Upper lobe of right lung (tissue), 1 donor: ENCODE measurements at regions not wholly inside any gene's neighbourhood (a gene's known extent, or its start where the extent isn't known, plus 50 kb on each side); places are given as distances from the start of the nearest gene placed in this dataset.

Experiments used
- ATAC-seq: fragments of 200-7000 bp; cut with Tn5 transposase; one replicate; pipeline ENCODE4 v1.9.1; 2020; ENCODE audit warnings: mild to moderate bottlenecking, moderate library complexity
- DNase-seq: peaks from one replicate; pipeline ENCODE4 v3.0.0-alpha.2; 2020
- H3K27ac ChIP-seq: fragments of 200-600 bp; one replicate; pipeline ENCODE4 v1.8.0; 2022
- H3K27me3 ChIP-seq: fragments of 200-600 bp; one replicate; pipeline ENCODE4 v1.8.0; 2022; ENCODE audit warnings: mild to moderate bottlenecking
- H3K36me3 ChIP-seq: fragments of 200-600 bp; one replicate; pipeline ENCODE4 v1.8.0; 2022
- H3K4me1 ChIP-seq: fragments of 200-600 bp; one replicate; pipeline ENCODE4 v1.8.0; 2022
- H3K4me3 ChIP-seq: fragments of 200-600 bp; one replicate; pipeline ENCODE4 v1.8.0; 2022; ENCODE audit warnings: mild to moderate bottlenecking
- H3K9me3 ChIP-seq: fragments of 200-600 bp; one replicate; pipeline ENCODE4 v1.8.0; 2022
- CTCF ChIP-seq: fragments of 200-600 bp; IDR thresholded peaks from one replicate; pipeline ENCODE4 v1.8.0; 2022; ENCODE audit warnings: antibody characterized with exemption
- intact Hi-C: fragments of 100-400 bp; cut with DNase I; formaldehyde crosslinking; loops from one replicate; pipeline ENCODE4 v1.11.0; 2022
- donor health status: DM: no; HTN: yes; CAD: no; lungs with severe emphysema.

GRCh38 chr12:84603484-84604248 lies 308.9 kb downstream of the SLC6A15 start:
- Histone ChIP-seq H3K27ac (no peak overlapping the region), H3K9me3 (no peaks in the 10 kb centered on the region), H3K4me3 (no peak overlapping the region), H3K36me3 (no peaks in the 10 kb centered on the region), H3K27me3 (no peaks in the 10 kb centered on the region), H3K4me1 (no peaks in the 10 kb centered on the region)
- DNase-seq (no peak), ATAC-seq (no peak)
- no peak for TF ChIP-seq CTCF
- intact Hi-C loops: no loop called here

- ATAC-seq (no peak), DNase-seq (no peak)
- intact Hi-C loops: no loop called here
- TF ChIP-seq CTCF: no peak
- Histone ChIP-seq H3K9me3 (no peaks in the 10 kb centered on the region), H3K4me3 (no peak overlapping the region), H3K27me3 (no peaks in the 10 kb centered on the region), H3K4me1 (no peaks in the 10 kb centered on the region), H3K36me3 (no peaks in the 10 kb centered on the region), H3K27ac (no peak overlapping the region)
Measured at GRCh38 chr12:84601483-84601882, 311.1 kb downstream of the SLC6A15 start.

GRCh38 chr12:84599539-84599938 lies 313.1 kb downstream of the SLC6A15 start:
- DNase-seq (no peak), ATAC-seq (no peak)
- Histone ChIP-seq H3K4me1 (no peaks in the 10 kb centered on the region), H3K36me3 (no peaks in the 10 kb centered on the region), H3K27ac (no peak overlapping the region), H3K9me3 (no peaks in the 10 kb centered on the region), H3K27me3 (no peaks in the 10 kb centered on the region), H3K4me3 (no peak overlapping the region)
- intact Hi-C loops: no loop called here
- TF ChIP-seq CTCF: no peak

GRCh38 chr12:84596266-84596665 lies 316.3 kb downstream of the SLC6A15 start:
- ATAC-seq: no peak
- H3K4me1 ChIP-seq: no peaks in the 10 kb centered on the region

GRCh38 chr12:84594157-84594556 lies 318.4 kb downstream of the SLC6A15 start:
- no peaks in the 10 kb centered on the region for H3K9me3 ChIP-seq
- H3K27me3 ChIP-seq: no peaks in the 10 kb centered on the region
- no peak for TF ChIP-seq CTCF
- DNase-seq: no peak
- no peak overlapping the region for H3K27ac ChIP-seq
- H3K4me3 ChIP-seq: no peak overlapping the region
- ATAC-seq: no peak
- intact Hi-C loops: no loop called here
- no peaks in the 10 kb centered on the region for H3K36me3 ChIP-seq
- H3K4me1 ChIP-seq: no peaks in the 10 kb centered on the region

More at GRCh38 chr12:84596266-84596665, 316.3 kb downstream of the SLC6A15 start:
- Histone ChIP-seq H3K36me3 (no peaks in the 10 kb centered on the region), H3K27ac (no peak overlapping the region), H3K4me3 (no peak overlapping the region), H3K9me3 (no peaks in the 10 kb centered on the region), H3K27me3 (no peaks in the 10 kb centered on the region)
- intact Hi-C loops: no loop called here
- no peak for TF ChIP-seq CTCF
- DNase-seq: no peak
